Activated CD8-positive, alpha-beta T cell treated with anti-CD3 and anti-CD28 coated beads for 36 hours (primary cell): ENCODE measurements at regions not wholly inside any gene's neighbourhood (a gene's known extent, or its start where the extent isn't known, plus 50 kb on each side); places are given as distances from the start of the nearest gene placed in this dataset.

ENCODE experiments used
- ATAC-seq: fragments of 200-7000 bp; cut with Tn5 transposase; one replicate; pipeline ENCODE4 v1.10.0; 2021; ENCODE audit warnings: mild to moderate bottlenecking, moderate library complexity
- CTCF ChIA-PET: fragments of 350-600 bp; sonication (Branson Sonifier 250); formaldehyde crosslinking; loops from one replicate; lab custom pipeline; 2021; ENCODE audit warnings: antibody characterized with exemption; lab: Charles Lee
- POLR2A ChIA-PET: fragments of 350-600 bp; sonication (Branson Sonifier 250); formaldehyde crosslinking; loops from one replicate; lab custom pipeline; 2021; ENCODE audit warnings: antibody characterized with exemption; lab: Charles Lee
- DNase-seq: peaks from one replicate; pipeline ENCODE4 v3.0.0-alpha.2; 2020
- H3K27ac Mint-ChIP-seq: one replicate; pipeline ENCODE4 v1.8.0; 2021; ENCODE audit warnings: mild to moderate bottlenecking, mixed read lengths
- H3K27me3 Mint-ChIP-seq: one replicate; pipeline ENCODE4 v1.8.0; 2021; ENCODE audit warnings: mixed read lengths
- H3K36me3 Mint-ChIP-seq: one replicate; pipeline ENCODE4 v1.8.0; 2021; ENCODE audit warnings: low read depth, mixed read lengths
- H3K4me1 Mint-ChIP-seq: one replicate; pipeline ENCODE4 v1.8.0; 2021; ENCODE audit warnings: low read depth, mixed read lengths
- H3K4me3 Mint-ChIP-seq: one replicate; pipeline ENCODE4 v1.8.0; 2021; ENCODE audit warnings: mild to moderate bottlenecking, moderate library complexity, mixed read lengths
- H3K9me3 Mint-ChIP-seq: one replicate; pipeline ENCODE4 v1.8.0; 2021; ENCODE audit warnings: mixed read lengths
- CTCF ChIP-seq: fragments of 200-600 bp; IDR thresholded peaks from one replicate; pipeline ENCODE4 v1.8.0; 2022; ENCODE audit warnings: antibody characterized with exemption, mild to moderate bottlenecking
- intact Hi-C: fragments of 100-400 bp; cut with micrococcal nuclease; formaldehyde crosslinking; loops from one replicate; pipeline ENCODE4 v1.10.0; 2022

- ChIA-PET POLR2A (no interaction called here), CTCF (no interaction called here)
- H3K27me3 Mint-ChIP-seq = peaks cover 13% of the 10 kb centered on the region
- no peaks in the 10 kb centered on the region for H3K36me3 Mint-ChIP-seq
- H3K27ac Mint-ChIP-seq = no peak overlapping the region
- no peaks in the 10 kb centered on the region for H3K9me3 Mint-ChIP-seq
- intact Hi-C loops = no loop called here
- no peak for ATAC-seq
- no peak for DNase-seq
- no peak overlapping the region for H3K4me3 Mint-ChIP-seq
- TF ChIP-seq CTCF = no peak
- no peaks in the 10 kb centered on the region for H3K4me1 Mint-ChIP-seq
Observed at GRCh38 chr2:224211181-224211480, 172.0 kb upstream of the SERPINE2 start.

DNA sequence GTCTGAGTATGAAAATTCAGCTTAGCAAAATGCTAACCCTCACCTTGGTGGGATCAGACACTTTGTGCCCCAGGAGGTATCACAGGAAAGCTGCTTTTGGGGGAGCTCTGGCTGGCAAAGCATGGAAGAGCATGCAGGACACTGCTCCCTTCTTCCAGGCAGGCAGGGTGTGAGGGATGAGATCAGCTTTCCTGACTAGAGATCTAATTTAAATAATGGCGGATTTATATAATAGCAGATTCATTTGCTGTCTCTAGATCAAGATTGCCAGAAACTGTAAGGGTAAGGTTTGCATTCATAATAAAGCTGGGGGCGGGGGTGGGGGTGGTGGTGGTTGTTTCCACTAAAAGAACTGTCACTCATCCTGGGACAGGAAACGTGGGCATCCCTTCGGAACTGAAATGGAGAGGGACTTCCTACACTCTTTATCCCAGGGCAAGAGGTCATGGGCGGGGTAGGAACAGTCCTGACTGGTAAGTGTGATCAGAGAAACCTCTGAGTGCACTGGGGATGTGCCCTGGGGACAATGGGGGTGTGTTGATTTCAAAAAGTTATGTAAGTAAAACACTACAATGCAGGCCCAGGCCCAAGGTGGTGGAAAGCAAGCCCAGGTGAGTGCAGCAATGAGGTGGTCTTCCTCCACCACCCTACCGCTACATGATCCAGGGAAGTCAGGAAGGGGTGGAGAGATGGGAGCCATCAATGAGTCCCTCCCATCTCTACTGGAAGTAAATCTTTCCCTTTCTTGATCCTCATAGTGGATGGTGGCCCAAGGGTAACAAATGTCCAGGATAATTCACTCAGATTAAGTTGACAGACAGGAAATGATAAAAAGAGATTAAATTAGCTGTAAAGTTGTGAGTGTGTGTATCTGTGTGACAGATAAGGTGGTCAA lies 171.4 kb upstream of the SERPINE2 start:
- TF ChIP-seq CTCF = no peak
- Mint-ChIP-seq H3K27me3 (peaks cover 16% of the 10 kb centered on the region), H3K4me1 (no peaks in the 10 kb centered on the region), H3K9me3 (no peaks in the 10 kb centered on the region), H3K4me3 (no peak overlapping the region), H3K36me3 (no peaks in the 10 kb centered on the region), H3K27ac (no peak overlapping the region)
- ChIA-PET CTCF (interaction anchor here (0.6 kb wide), 1 partner anchor 47 kb away, joined by 3 read pairs; no protein-coding TSS in a partner anchor), POLR2A (no interaction called here)
- DNase-seq (no peak), ATAC-seq (no peak)
- intact Hi-C loops = no loop called here

DNA sequence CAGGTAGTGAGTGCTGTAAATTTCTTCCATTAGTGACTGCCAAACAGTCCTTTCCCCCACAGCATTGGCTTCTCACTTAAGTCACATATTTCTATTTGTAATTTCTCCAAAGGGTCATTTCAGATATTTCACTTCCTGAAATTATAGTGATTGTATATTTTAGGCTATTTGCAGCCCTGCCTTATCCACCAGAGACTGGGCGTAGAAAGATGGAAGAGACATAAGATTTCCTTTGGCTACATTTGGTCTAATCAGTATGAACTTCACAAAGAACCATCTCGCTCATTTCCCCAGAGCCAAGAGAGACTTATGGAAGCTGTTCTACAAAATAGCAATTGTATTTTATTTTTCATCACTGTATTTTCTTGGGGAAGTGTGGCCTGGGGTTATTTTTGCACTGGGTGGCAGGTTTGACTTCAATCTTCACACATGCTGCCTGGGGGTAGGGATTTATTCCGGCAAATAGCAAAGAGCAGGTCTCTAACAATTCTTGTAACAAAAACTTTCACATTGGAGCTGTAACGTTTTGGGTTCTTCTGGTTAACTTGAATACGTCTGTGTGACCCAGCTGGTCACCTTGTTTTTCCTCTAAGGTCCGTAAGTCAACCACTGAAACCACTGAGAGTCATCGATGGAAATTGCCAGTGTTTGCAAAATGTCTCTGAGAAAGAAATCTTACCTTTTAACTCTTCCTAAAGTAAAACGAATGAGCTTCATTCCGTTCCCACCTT lies 170.6 kb upstream of the SERPINE2 start:
- ChIA-PET CTCF (interaction anchor here (0.6 to 0.7 kb wide), 2 partner anchors 29 to 47 kb away, joined by 3 read pairs; no protein-coding TSS in a partner anchor), POLR2A (no interaction called here)
- ATAC-seq (no peak), DNase-seq (no peak)
- Mint-ChIP-seq H3K36me3 (no peaks in the 10 kb centered on the region), H3K4me3 (no peak overlapping the region), H3K4me1 (no peaks in the 10 kb centered on the region), H3K27me3 (peaks cover 16% of the 10 kb centered on the region), H3K9me3 (no peaks in the 10 kb centered on the region), H3K27ac (no peak overlapping the region)
- intact Hi-C loops = no loop called here
- no peak for TF ChIP-seq CTCF

DNA sequence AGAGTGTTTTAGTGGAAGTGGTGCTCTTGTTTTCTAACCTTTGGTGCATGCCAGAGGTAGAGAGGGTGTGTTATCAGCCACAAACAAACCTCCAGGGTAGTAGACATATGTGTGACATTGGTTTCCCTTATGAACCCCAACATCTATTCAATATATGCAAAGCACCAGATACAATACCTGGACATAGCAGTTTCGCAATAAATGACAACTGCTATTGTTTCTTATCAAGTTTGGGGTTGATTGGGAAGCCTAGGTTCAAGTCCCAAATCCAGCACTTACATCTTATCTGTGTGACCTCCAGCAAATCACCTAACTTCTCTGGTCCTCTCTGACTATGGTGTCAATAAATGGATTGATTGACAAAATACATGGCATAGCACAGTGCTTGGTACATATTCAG lies 169.4 kb upstream of the SERPINE2 start:
- ATAC-seq (no peak), DNase-seq (no peak)
- peaks cover 16% of the 10 kb centered on the region for H3K27me3 Mint-ChIP-seq
- intact Hi-C loops = no loop called here
- TF ChIP-seq CTCF = no peak
- no peaks in the 10 kb centered on the region for H3K4me1 Mint-ChIP-seq
- no peak overlapping the region for H3K4me3 Mint-ChIP-seq
- H3K27ac Mint-ChIP-seq = no peak overlapping the region
- ChIA-PET POLR2A (no interaction called here), CTCF (interaction anchor here (1.5 kb wide), 1 partner anchor 215 kb away, joined by 3 read pairs; no protein-coding TSS in a partner anchor)
- no peaks in the 10 kb centered on the region for H3K36me3 Mint-ChIP-seq
- H3K9me3 Mint-ChIP-seq = no peaks in the 10 kb centered on the region

- Mint-ChIP-seq H3K4me1 (no peaks in the 10 kb centered on the region), H3K36me3 (no peaks in the 10 kb centered on the region), H3K4me3 (no peak overlapping the region), H3K27ac (no peak overlapping the region), H3K27me3 (peaks cover 16% of the 10 kb centered on the region), H3K9me3 (no peaks in the 10 kb centered on the region)
- intact Hi-C loops = no loop called here
- ATAC-seq (no peak), DNase-seq (no peak)
- CTCF ChIA-PET = interaction anchor here (1.5 kb wide), 1 partner anchor 215 kb away, joined by 3 read pairs; no protein-coding TSS in a partner anchor
- POLR2A ChIA-PET = no interaction called here
- TF ChIP-seq CTCF = no peak
Observed at GRCh38 chr2:224208007-224208406, 168.9 kb upstream of the SERPINE2 start.
